ENCODE measurements at regions not wholly inside any gene's neighbourhood (a gene's known extent, or its start where the extent isn't known, plus 50 kb on each side); places are given as distances from the start of the nearest gene placed in this dataset.

GRCh38 chr12:108021949-108022522, 107.1 kb upstream of the WSCD2 start:
- Histone ChIP-seq H3K27me3 (replicated peaks; ENCODE audit: insufficient read depth) (no peaks in the 10 kb centered on the region), H3K9me3 (ENCODE audit: low read depth) (no peaks in the 10 kb centered on the region), H3K9ac (no peak overlapping the region), H3F3A (ENCODE audit: insufficient read depth) (no peaks in the 10 kb centered on the region), H3K4me2 (ENCODE audit: unreplicated experiment) (no peak overlapping the region), H3K9me2 (ENCODE audit: insufficient read depth) (no peaks in the 10 kb centered on the region), H2AFZ (no peak overlapping the region), H3K79me2 (ENCODE audit: insufficient read depth) (no peaks in the 10 kb centered on the region), H3K4me3 (no peak overlapping the region), H3K4me1 (ENCODE audit: insufficient read depth) (no peaks in the 10 kb centered on the region), H3K36me3 (ENCODE audit: low read depth) (no peaks in the 10 kb centered on the region), H3K27ac (no peak overlapping the region), H4K20me1 (ENCODE audit: insufficient read depth) (no peaks in the 10 kb centered on the region)
- whole genome bisulfite sequencing, 2 experiments (ENCODE audit: low coverage in 1 of 2, low lambda C conversion rate in 2 of 2, missing lambda C conversion rate in 2 of 2): 20 to 25% methylated on average over 2 of the region's 2 CpGs
- no peak for TF ChIP-seq EZH2 (IDR thresholded peaks at IDR 0.05; ENCODE audit: insufficient read depth, poor library complexity, severe bottlenecking)
- TF ChIP-seq EZH2phosphoT487 (IDR thresholded peaks at IDR 0.05; ENCODE audit: insufficient read depth, low read depth): no peak
- no peak for DNase-seq
- in situ Hi-C loops (cut with MboI): no loop called here

- no peaks in the 10 kb centered on the region for H3K9me2 ChIP-seq (ENCODE audit: insufficient read depth)
- no peak for TF ChIP-seq EZH2phosphoT487 (IDR thresholded peaks at IDR 0.05; ENCODE audit: insufficient read depth, low read depth)
- no peak for TF ChIP-seq EZH2 (IDR thresholded peaks at IDR 0.05; ENCODE audit: insufficient read depth, poor library complexity, severe bottlenecking)
- H3K4me2 ChIP-seq (ENCODE audit: unreplicated experiment): no peak overlapping the region
- no peak overlapping the region for H3K27ac ChIP-seq
- DNase-seq: no peak
- no peak overlapping the region for H3K9ac ChIP-seq
- no peaks in the 10 kb centered on the region for H3F3A ChIP-seq (ENCODE audit: insufficient read depth)
- WGBS, 2 experiments (ENCODE audit: low coverage in 1 of 2, low lambda C conversion rate in 2 of 2, missing lambda C conversion rate in 2 of 2): 25 to 26% methylated on average over 12 of the region's 12 CpGs
- no peaks in the 10 kb centered on the region for H3K36me3 ChIP-seq (ENCODE audit: low read depth)
- no peaks in the 10 kb centered on the region for H4K20me1 ChIP-seq (ENCODE audit: insufficient read depth)
- H3K9me3 ChIP-seq (ENCODE audit: low read depth): no peaks in the 10 kb centered on the region
- no peak overlapping the region for H2AFZ ChIP-seq
- H3K4me1 ChIP-seq (ENCODE audit: insufficient read depth): no peaks in the 10 kb centered on the region
- no peaks in the 10 kb centered on the region for H3K79me2 ChIP-seq (ENCODE audit: insufficient read depth)
- no peaks in the 10 kb centered on the region for H3K27me3 ChIP-seq (replicated peaks; ENCODE audit: insufficient read depth)
- in situ Hi-C loops (cut with MboI): no loop called here
- H3K4me3 ChIP-seq: no peak overlapping the region
Measured at GRCh38 chr12:108029051-108029835, 99.8 kb upstream of the WSCD2 start.

GRCh38 chr12:108033090-108033489, 96.0 kb upstream of the WSCD2 start:
- no peaks in the 10 kb centered on the region for H3K27me3 ChIP-seq (replicated peaks; ENCODE audit: insufficient read depth)
- TF ChIP-seq EZH2phosphoT487 (IDR thresholded peaks at IDR 0.05; ENCODE audit: insufficient read depth, low read depth) (no peak), EZH2 (IDR thresholded peaks at IDR 0.05; ENCODE audit: insufficient read depth, poor library complexity, severe bottlenecking) (no peak)
- H3K4me2 ChIP-seq (ENCODE audit: unreplicated experiment): no peak overlapping the region
- no peaks in the 10 kb centered on the region for H3K4me1 ChIP-seq (ENCODE audit: insufficient read depth)
- H3K4me3 ChIP-seq: no peak overlapping the region
- no peak overlapping the region for H3K9ac ChIP-seq
- no peak for DNase-seq
- H2AFZ ChIP-seq: no peak overlapping the region
- no peaks in the 10 kb centered on the region for H3K9me2 ChIP-seq (ENCODE audit: insufficient read depth)
- no peaks in the 10 kb centered on the region for H3K36me3 ChIP-seq (ENCODE audit: low read depth)
- no peaks in the 10 kb centered on the region for H3K79me2 ChIP-seq (ENCODE audit: insufficient read depth)
- no peaks in the 10 kb centered on the region for H3F3A ChIP-seq (ENCODE audit: insufficient read depth)
- no peak overlapping the region for H3K27ac ChIP-seq
- H3K9me3 ChIP-seq (ENCODE audit: low read depth): no peaks in the 10 kb centered on the region
- in situ Hi-C loops (cut with MboI): no loop called here
- no peaks in the 10 kb centered on the region for H4K20me1 ChIP-seq (ENCODE audit: insufficient read depth)
- 24 to 26% methylated on average over 2 of the region's 2 CpGs for WGBS, 2 experiments (ENCODE audit: low coverage in 1 of 2, low lambda C conversion rate in 2 of 2, missing lambda C conversion rate in 2 of 2)

- no peak overlapping the region for H3K27ac ChIP-seq
- DNase-seq: no peak
- H3K27me3 ChIP-seq (replicated peaks; ENCODE audit: insufficient read depth): no peaks in the 10 kb centered on the region
- H4K20me1 ChIP-seq (ENCODE audit: insufficient read depth): no peaks in the 10 kb centered on the region
- no peak overlapping the region for H3K4me2 ChIP-seq (ENCODE audit: unreplicated experiment)
- no peak overlapping the region for H3K4me3 ChIP-seq
- H3K36me3 ChIP-seq (ENCODE audit: low read depth): no peaks in the 10 kb centered on the region
- no peaks in the 10 kb centered on the region for H3K4me1 ChIP-seq (ENCODE audit: insufficient read depth)
- 9 to 24% methylated on average over 1 of the region's 1 CpG for WGBS, 2 experiments (ENCODE audit: low coverage in 1 of 2, low lambda C conversion rate in 2 of 2, missing lambda C conversion rate in 2 of 2)
- H3K9me3 ChIP-seq (ENCODE audit: low read depth): no peaks in the 10 kb centered on the region
- in situ Hi-C loops (cut with MboI): no loop called here
- no peaks in the 10 kb centered on the region for H3F3A ChIP-seq (ENCODE audit: insufficient read depth)
- H3K9ac ChIP-seq: no peak overlapping the region
- no peaks in the 10 kb centered on the region for H3K9me2 ChIP-seq (ENCODE audit: insufficient read depth)
- no peaks in the 10 kb centered on the region for H3K79me2 ChIP-seq (ENCODE audit: insufficient read depth)
- H2AFZ ChIP-seq: no peak overlapping the region
- TF ChIP-seq EZH2 (IDR thresholded peaks at IDR 0.05; ENCODE audit: insufficient read depth, poor library complexity, severe bottlenecking) (no peak), EZH2phosphoT487 (IDR thresholded peaks at IDR 0.05; ENCODE audit: insufficient read depth, low read depth) (no peak)
Measured at GRCh38 chr12:108035372-108035771, 93.7 kb upstream of the WSCD2 start.

Measured in GM23248 (cell line).